ENCODE measurements at regions not wholly inside any gene's neighbourhood (a gene's known extent, or its start where the extent isn't known, plus 50 kb on each side); places are given as distances from the start of the nearest gene placed in this dataset.

DNA sequence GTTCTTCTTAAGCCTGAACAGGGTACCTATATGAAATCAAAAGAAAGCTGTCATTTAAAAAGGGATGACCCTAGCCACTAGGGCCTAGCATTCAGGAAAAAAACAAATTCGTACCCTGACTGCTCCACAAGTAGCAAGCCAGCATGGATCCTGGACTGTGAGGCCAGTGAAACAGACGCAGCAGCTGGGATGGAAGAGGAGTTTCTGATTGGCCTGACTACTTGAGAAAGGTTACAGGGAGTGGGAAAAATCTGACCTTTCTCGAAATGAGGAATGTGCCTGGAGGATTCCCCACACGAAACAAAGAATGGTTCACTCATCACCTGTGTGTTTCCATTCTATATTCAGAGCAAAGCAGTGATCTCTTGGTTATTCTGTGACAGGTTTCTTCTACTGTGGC is 87.6 kb upstream of the JADE1 start:
- Histone ChIP-seq H3K79me2 (ENCODE audit: insufficient read depth) (no peaks in the 10 kb centered on the region), H2AFZ (no peak overlapping the region), H3K4me2 (ENCODE audit: unreplicated experiment) (no peak overlapping the region), H3F3A (ENCODE audit: insufficient read depth) (0 out of 2 replicates have a peak, but pooled peaks cover 7% of the 10 kb centered on the region), H3K9ac (no peak overlapping the region), H3K4me1 (ENCODE audit: insufficient read depth) (peaks cover 16% of the 10 kb centered on the region), H3K4me3 (no peak overlapping the region), H4K20me1 (ENCODE audit: insufficient read depth) (no peaks in the 10 kb centered on the region), H3K27ac (no peak overlapping the region), H3K36me3 (ENCODE audit: low read depth) (no peaks in the 10 kb centered on the region), H3K9me2 (ENCODE audit: insufficient read depth) (no peaks in the 10 kb centered on the region), H3K27me3 (replicated peaks; ENCODE audit: insufficient read depth) (no peaks in the 10 kb centered on the region), H3K9me3 (ENCODE audit: low read depth) (no peaks in the 10 kb centered on the region)
- 86 to 91% methylated on average over 4 of the region's 4 CpGs for WGBS, 2 experiments (ENCODE audit: low coverage in 1 of 2, low lambda C conversion rate in 2 of 2, missing lambda C conversion rate in 2 of 2)
- no peak for DNase-seq
- TF ChIP-seq EZH2phosphoT487 (IDR thresholded peaks at IDR 0.05; ENCODE audit: insufficient read depth, low read depth) (no peak), EZH2 (IDR thresholded peaks at IDR 0.05; ENCODE audit: insufficient read depth, poor library complexity, severe bottlenecking) (no peak)
- in situ Hi-C loops (cut with MboI) = no loop called here

GRCh38 chr4:128720270-128720669 is 89.2 kb upstream of the JADE1 start:
- TF ChIP-seq EZH2 (IDR thresholded peaks at IDR 0.05; ENCODE audit: insufficient read depth, poor library complexity, severe bottlenecking) (no peak), EZH2phosphoT487 (IDR thresholded peaks at IDR 0.05; ENCODE audit: insufficient read depth, low read depth) (no peak)
- Histone ChIP-seq H3K4me1 (ENCODE audit: insufficient read depth) (peaks cover 22% of the 10 kb centered on the region), H4K20me1 (ENCODE audit: insufficient read depth) (no peaks in the 10 kb centered on the region), H3K4me2 (ENCODE audit: unreplicated experiment) (no peak overlapping the region), H3K27me3 (replicated peaks; ENCODE audit: insufficient read depth) (no peaks in the 10 kb centered on the region), H3K4me3 (no peak overlapping the region), H3K36me3 (ENCODE audit: low read depth) (no peaks in the 10 kb centered on the region), H3K9me3 (ENCODE audit: low read depth) (no peaks in the 10 kb centered on the region), H3K79me2 (ENCODE audit: insufficient read depth) (no peaks in the 10 kb centered on the region), H3K27ac (no peak overlapping the region), H3K9ac (no peak overlapping the region), H2AFZ (no peak overlapping the region), H3F3A (ENCODE audit: insufficient read depth) (0 out of 2 replicates have a peak, but pooled peaks cover 7% of the 10 kb centered on the region), H3K9me2 (ENCODE audit: insufficient read depth) (no peaks in the 10 kb centered on the region)
- 82 to 85% methylated on average over 4 of the region's 4 CpGs for WGBS, 2 experiments (ENCODE audit: low coverage in 1 of 2, low lambda C conversion rate in 2 of 2, missing lambda C conversion rate in 2 of 2)
- DNase-seq = no peak
- in situ Hi-C loops (cut with MboI) = no loop called here

DNA sequence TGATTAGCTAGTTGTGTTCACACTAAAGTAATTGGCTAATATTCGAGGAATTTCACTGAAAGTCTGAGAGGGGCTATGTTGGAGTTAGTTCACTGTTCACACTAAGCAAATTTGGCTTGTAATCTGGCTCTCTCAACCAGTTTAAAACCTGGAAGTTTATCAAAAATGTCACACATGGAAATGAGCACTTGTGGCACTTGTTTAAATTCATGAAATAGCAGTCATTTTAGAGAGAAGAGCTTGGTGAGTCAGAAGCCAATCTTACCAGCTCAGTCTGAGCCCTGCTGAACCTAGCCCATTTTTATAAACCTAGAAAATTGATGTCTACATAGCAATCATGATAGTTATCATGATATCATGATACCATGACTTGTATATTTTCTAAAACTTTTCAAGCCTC is 90.7 kb upstream of the JADE1 start:
- Histone ChIP-seq H3K9me3 (ENCODE audit: low read depth) (no peaks in the 10 kb centered on the region), H3K27me3 (replicated peaks; ENCODE audit: insufficient read depth) (no peaks in the 10 kb centered on the region), H3K27ac (peak overlapping the region; percentile 22; the same call in 1 of the 2 replicates), H2AFZ (no peak overlapping the region), H3K9me2 (ENCODE audit: insufficient read depth) (no peaks in the 10 kb centered on the region), H3K4me1 (ENCODE audit: insufficient read depth) (peaks cover 22% of the 10 kb centered on the region), H3K9ac (no peak overlapping the region), H3K36me3 (ENCODE audit: low read depth) (no peaks in the 10 kb centered on the region), H3K79me2 (ENCODE audit: insufficient read depth) (no peaks in the 10 kb centered on the region), H3K4me3 (no peak overlapping the region), H3K4me2 (ENCODE audit: unreplicated experiment) (peak overlapping the region; percentile 24), H4K20me1 (ENCODE audit: insufficient read depth) (no peaks in the 10 kb centered on the region), H3F3A (ENCODE audit: insufficient read depth) (0 out of 2 replicates have a peak, but pooled peaks cover 7% of the 10 kb centered on the region)
- in situ Hi-C loops (cut with MboI) = no loop called here
- peak; percentile 79 for DNase-seq
- WGBS, 2 experiments (ENCODE audit: low coverage in 1 of 2, low lambda C conversion rate in 2 of 2, missing lambda C conversion rate in 2 of 2) = 5 to 10% methylated on average over 1 of the region's 1 CpG
- TF ChIP-seq EZH2 (IDR thresholded peaks at IDR 0.05; ENCODE audit: insufficient read depth, poor library complexity, severe bottlenecking) (no peak), EZH2phosphoT487 (IDR thresholded peaks at IDR 0.05; ENCODE audit: insufficient read depth, low read depth) (no peak)

GRCh38 chr4:128716338-128716737 is 93.2 kb upstream of the JADE1 start:
- Histone ChIP-seq H3K9me2 (ENCODE audit: insufficient read depth) (no peaks in the 10 kb centered on the region), H3F3A (ENCODE audit: insufficient read depth) (0 out of 2 replicates have a peak, but pooled peaks cover 7% of the 10 kb centered on the region), H2AFZ (no peak overlapping the region), H3K9ac (no peak overlapping the region), H3K9me3 (ENCODE audit: low read depth) (no peaks in the 10 kb centered on the region), H3K27me3 (replicated peaks; ENCODE audit: insufficient read depth) (no peaks in the 10 kb centered on the region), H3K4me3 (no peak overlapping the region), H3K4me1 (ENCODE audit: insufficient read depth) (peaks cover 22% of the 10 kb centered on the region), H4K20me1 (ENCODE audit: insufficient read depth) (no peaks in the 10 kb centered on the region), H3K36me3 (ENCODE audit: low read depth) (no peaks in the 10 kb centered on the region), H3K79me2 (ENCODE audit: insufficient read depth) (no peaks in the 10 kb centered on the region), H3K4me2 (ENCODE audit: unreplicated experiment) (no peak overlapping the region), H3K27ac (no peak overlapping the region)
- in situ Hi-C loops (cut with MboI) = no loop called here
- no peak for TF ChIP-seq EZH2phosphoT487 (IDR thresholded peaks at IDR 0.05; ENCODE audit: insufficient read depth, low read depth)
- no peak for TF ChIP-seq EZH2 (IDR thresholded peaks at IDR 0.05; ENCODE audit: insufficient read depth, poor library complexity, severe bottlenecking)
- DNase-seq = no peak
- WGBS, 2 experiments (ENCODE audit: low coverage in 1 of 2, low lambda C conversion rate in 2 of 2, missing lambda C conversion rate in 2 of 2) = 41 to 43% methylated on average over 4 of the region's 4 CpGs

DNA sequence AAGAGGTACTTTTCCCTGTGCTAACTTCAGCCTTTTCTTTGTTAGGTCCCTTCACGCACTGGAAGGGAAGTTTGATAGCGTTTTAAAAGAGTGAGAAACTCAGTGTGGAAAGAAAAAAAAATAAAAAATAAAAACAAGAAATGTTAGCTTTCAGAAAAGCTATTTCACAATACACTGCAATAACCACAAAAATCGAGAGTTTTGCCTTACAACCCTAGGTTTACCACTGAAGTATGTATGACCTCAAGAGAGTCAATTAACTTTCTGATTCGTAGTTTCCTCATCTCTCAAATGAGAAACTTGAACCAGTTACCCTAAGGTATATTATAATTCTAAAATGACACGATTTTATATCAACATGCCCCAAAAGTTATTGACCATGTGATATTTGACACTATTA is 93.9 kb upstream of the JADE1 start:
- DNase-seq = peak; percentile 82
- Histone ChIP-seq H2AFZ (peak overlapping the region; percentile 45; the same call in 1 of the 2 replicates), H3K9ac (no peak overlapping the region), H3K4me2 (ENCODE audit: unreplicated experiment) (no peak overlapping the region), H4K20me1 (ENCODE audit: insufficient read depth) (no peaks in the 10 kb centered on the region), H3K36me3 (ENCODE audit: low read depth) (no peaks in the 10 kb centered on the region), H3K9me2 (ENCODE audit: insufficient read depth) (no peaks in the 10 kb centered on the region), H3K27me3 (replicated peaks; ENCODE audit: insufficient read depth) (no peaks in the 10 kb centered on the region), H3K4me1 (ENCODE audit: insufficient read depth) (peaks cover 22% of the 10 kb centered on the region), H3K4me3 (no peak overlapping the region), H3K79me2 (ENCODE audit: insufficient read depth) (no peaks in the 10 kb centered on the region), H3K9me3 (ENCODE audit: low read depth) (no peaks in the 10 kb centered on the region), H3K27ac (0 out of 2 replicates have a peak overlapping the region, but pooled peaks have one; percentile 41), H3F3A (ENCODE audit: insufficient read depth) (0 out of 2 replicates have a peak, but pooled peaks cover 7% of the 10 kb centered on the region)
- no peak for TF ChIP-seq EZH2 (IDR thresholded peaks at IDR 0.05; ENCODE audit: insufficient read depth, poor library complexity, severe bottlenecking)
- TF ChIP-seq EZH2phosphoT487 (IDR thresholded peaks at IDR 0.05; ENCODE audit: insufficient read depth, low read depth) = no peak
- in situ Hi-C loops (cut with MboI) = no loop called here
- WGBS, 2 experiments (ENCODE audit: low coverage in 1 of 2, low lambda C conversion rate in 2 of 2, missing lambda C conversion rate in 2 of 2) = 35 to 43% methylated on average over 5 of the region's 5 CpGs

Measured in GM23248 (cell line).